ENCODE measurements at regions not wholly inside any gene's neighbourhood (a gene's known extent, or its start where the extent isn't known, plus 50 kb on each side); places are given as distances from the start of the nearest gene placed in this dataset.

GRCh38 chr4:178632415-178632814 is 1190.2 kb upstream of the AGA start:
- WGBS, 2 donors = 87 to 88% methylated on average over 1 of the region's 1 CpG
- TF ChIP-seq POLR2A (IDR thresholded peaks at IDR 0.05) = no peak
- TF ChIP-seq CTCF (IDR thresholded peaks at IDR 0.05) = no peak

GRCh38 chr4:178633263-178633662 is 1191.0 kb upstream of the AGA start:
- H3K9me3 ChIP-seq = no peaks in the 10 kb centered on the region
- 63 to 83% methylated on average over 1 of the region's 1 CpG for WGBS, 2 donors

More at GRCh38 chr4:178632415-178632814, 1190.2 kb upstream of the AGA start:
- Histone ChIP-seq H3K27ac (no peak overlapping the region), H3K4me1 (no peaks in the 10 kb centered on the region), H3K9me3 (no peaks in the 10 kb centered on the region), H3K4me3 (no peak overlapping the region), H3K36me3 (ENCODE audit: low read depth, missing control alignments) (no peaks in the 10 kb centered on the region), H3K27me3 (no peaks in the 10 kb centered on the region)
- intact Hi-C loops (cut with DNase I; ENCODE audit: low total_unique reads) = no loop called here
- DNase-seq = no peak

GRCh38 chr4:178664621-178665020 is 1222.4 kb upstream of the AGA start:
- intact Hi-C loops (cut with DNase I; ENCODE audit: low total_unique reads) = no loop called here
- no peak overlapping the region for H3K4me3 ChIP-seq
- H3K4me1 ChIP-seq = no peaks in the 10 kb centered on the region
- 72 to 81% methylated on average over 1 of the region's 1 CpG for WGBS, 2 donors
- no peaks in the 10 kb centered on the region for H3K36me3 ChIP-seq (ENCODE audit: low read depth, missing control alignments)
- no peaks in the 10 kb centered on the region for H3K27me3 ChIP-seq
- TF ChIP-seq CTCF (IDR thresholded peaks at IDR 0.05) = no peak
- no peak for TF ChIP-seq POLR2A (IDR thresholded peaks at IDR 0.05)
- no peaks in the 10 kb centered on the region for H3K9me3 ChIP-seq
- no peak for DNase-seq
- H3K27ac ChIP-seq = no peak overlapping the region

More at GRCh38 chr4:178633263-178633662, 1191.0 kb upstream of the AGA start:
- no peak overlapping the region for H3K27ac ChIP-seq
- no peak for TF ChIP-seq CTCF (IDR thresholded peaks at IDR 0.05)
- no peak for TF ChIP-seq POLR2A (IDR thresholded peaks at IDR 0.05)
- no peaks in the 10 kb centered on the region for H3K4me1 ChIP-seq
- no peaks in the 10 kb centered on the region for H3K27me3 ChIP-seq
- DNase-seq = no peak
- intact Hi-C loops (cut with DNase I; ENCODE audit: low total_unique reads) = no loop called here
- H3K36me3 ChIP-seq (ENCODE audit: low read depth, missing control alignments) = no peaks in the 10 kb centered on the region
- no peak overlapping the region for H3K4me3 ChIP-seq

DNA sequence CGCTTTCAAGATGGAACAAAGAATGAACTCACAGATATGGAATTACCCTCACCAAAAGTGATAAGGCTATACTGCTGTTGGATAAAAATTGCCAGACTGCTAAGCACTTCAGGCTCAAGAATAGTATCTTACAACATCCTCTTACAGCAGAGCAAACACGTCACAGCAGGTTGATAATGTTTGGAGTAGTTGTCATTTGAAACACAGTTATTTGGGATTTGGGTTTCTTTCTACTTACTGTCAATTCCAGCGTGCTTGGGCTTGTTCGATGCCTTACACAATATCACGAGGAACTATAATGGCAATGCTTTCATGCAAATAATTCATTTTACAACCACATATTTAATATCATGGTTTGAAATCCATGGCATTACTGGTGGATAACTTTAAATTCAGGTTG is 1223.7 kb upstream of the AGA start:
- Histone ChIP-seq H3K4me1 (no peaks in the 10 kb centered on the region), H3K9me3 (no peaks in the 10 kb centered on the region), H3K27me3 (no peaks in the 10 kb centered on the region), H3K36me3 (ENCODE audit: low read depth, missing control alignments) (no peaks in the 10 kb centered on the region), H3K27ac (no peak overlapping the region), H3K4me3 (no peak overlapping the region)
- DNase-seq = no peak
- TF ChIP-seq CTCF (IDR thresholded peaks at IDR 0.05) (no peak), POLR2A (IDR thresholded peaks at IDR 0.05) (no peak)
- WGBS, 2 donors = 85 to 89% methylated on average over 5 of the region's 5 CpGs
- intact Hi-C loops (cut with DNase I; ENCODE audit: low total_unique reads) = no loop called here

DNA sequence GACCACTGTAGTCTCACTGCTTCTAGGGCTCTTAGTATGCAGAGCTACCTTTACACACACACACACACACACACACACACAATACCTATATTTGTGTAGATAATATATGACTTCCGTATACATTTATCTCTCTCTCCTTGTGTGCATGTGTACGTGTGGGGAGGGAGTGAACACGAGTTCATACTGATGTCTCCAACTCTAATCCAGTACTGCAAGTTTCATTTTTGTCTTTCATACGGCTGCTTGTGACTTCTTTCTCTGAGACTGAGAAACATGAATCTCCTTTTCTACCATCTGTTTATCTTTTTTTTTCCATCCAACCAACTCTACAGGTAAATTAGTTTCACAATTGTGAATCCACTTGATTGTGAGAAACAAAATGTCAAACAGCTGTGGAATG is 1229.5 kb upstream of the AGA start:
- no peaks in the 10 kb centered on the region for H3K27me3 ChIP-seq
- no peaks in the 10 kb centered on the region for H3K9me3 ChIP-seq
- H3K36me3 ChIP-seq (ENCODE audit: low read depth, missing control alignments) = no peaks in the 10 kb centered on the region
- no peak for TF ChIP-seq POLR2A (IDR thresholded peaks at IDR 0.05)
- TF ChIP-seq CTCF (IDR thresholded peaks at IDR 0.05) = no peak
- no peak overlapping the region for H3K4me3 ChIP-seq
- H3K4me1 ChIP-seq = no peaks in the 10 kb centered on the region
- WGBS, 2 donors = 90 to 93% methylated on average over 4 of the region's 4 CpGs
- intact Hi-C loops (cut with DNase I; ENCODE audit: low total_unique reads) = no loop called here
- H3K27ac ChIP-seq = no peak overlapping the region
- no peak for DNase-seq
